Body of pancreas (tissue), 4 donors: ENCODE measurements at regions not wholly inside any gene's neighbourhood (a gene's known extent, or its start where the extent isn't known, plus 50 kb on each side); places are given as distances from the start of the nearest gene placed in this dataset.

Experiments
- POLR2A ChIP-seq, 3 donors: fragments of 450-650 bp; IDR thresholded peaks; one replicate each; pipeline ENCODE4 v1.6.1; 2016; ENCODE audit warnings: antibody characterized with exemption in 3 of 3, mild to moderate bottlenecking in 2 of 3
- TF ChIP-seq, protein P1 (sequence below), 7 experiments: fragments of 450-650 bp in 4 of 7; fragments of 200-600 bp in 3 of 7; sonication (generic) in 3 of 7; IDR thresholded peaks; one replicate each; pipeline ENCODE4 v1.5.1; 2016 to 2019; ENCODE audit warnings: antibody characterized with exemption in 7 of 7

DNA sequence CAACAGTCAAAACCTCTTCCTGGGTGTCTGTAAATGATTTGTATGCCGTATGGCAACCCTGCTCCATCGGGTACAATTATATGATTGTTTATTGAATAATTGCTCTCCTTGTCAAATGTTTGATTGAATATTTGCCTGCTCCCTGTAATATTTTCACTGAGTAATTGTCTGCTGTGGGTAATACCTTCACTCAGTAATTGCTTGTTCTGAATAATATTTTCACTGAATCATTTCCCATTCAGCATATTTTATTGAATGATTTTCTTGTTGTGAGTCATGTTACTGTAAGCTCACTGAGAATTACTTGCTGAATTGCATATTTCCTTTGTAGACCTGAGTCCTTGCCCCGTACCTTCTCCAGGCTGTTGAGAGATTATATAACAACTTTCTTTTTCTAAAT lies 535.2 kb downstream of the METTL4 start:
- TF ChIP-seq, protein P1, sequence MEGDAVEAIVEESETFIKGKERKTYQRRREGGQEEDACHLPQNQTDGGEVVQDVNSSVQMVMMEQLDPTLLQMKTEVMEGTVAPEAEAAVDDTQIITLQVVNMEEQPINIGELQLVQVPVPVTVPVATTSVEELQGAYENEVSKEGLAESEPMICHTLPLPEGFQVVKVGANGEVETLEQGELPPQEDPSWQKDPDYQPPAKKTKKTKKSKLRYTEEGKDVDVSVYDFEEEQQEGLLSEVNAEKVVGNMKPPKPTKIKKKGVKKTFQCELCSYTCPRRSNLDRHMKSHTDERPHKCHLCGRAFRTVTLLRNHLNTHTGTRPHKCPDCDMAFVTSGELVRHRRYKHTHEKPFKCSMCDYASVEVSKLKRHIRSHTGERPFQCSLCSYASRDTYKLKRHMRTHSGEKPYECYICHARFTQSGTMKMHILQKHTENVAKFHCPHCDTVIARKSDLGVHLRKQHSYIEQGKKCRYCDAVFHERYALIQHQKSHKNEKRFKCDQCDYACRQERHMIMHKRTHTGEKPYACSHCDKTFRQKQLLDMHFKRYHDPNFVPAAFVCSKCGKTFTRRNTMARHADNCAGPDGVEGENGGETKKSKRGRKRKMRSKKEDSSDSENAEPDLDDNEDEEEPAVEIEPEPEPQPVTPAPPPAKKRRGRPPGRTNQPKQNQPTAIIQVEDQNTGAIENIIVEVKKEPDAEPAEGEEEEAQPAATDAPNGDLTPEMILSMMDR (IDR thresholded peaks at IDR 0.05), result no peak
- TF ChIP-seq POLR2A (IDR thresholded peaks at IDR 0.05), result no peak
